ENCODE measurements at regions not wholly inside any gene's neighbourhood (a gene's known extent, or its start where the extent isn't known, plus 50 kb on each side); places are given as distances from the start of the nearest gene placed in this dataset.

DNA sequence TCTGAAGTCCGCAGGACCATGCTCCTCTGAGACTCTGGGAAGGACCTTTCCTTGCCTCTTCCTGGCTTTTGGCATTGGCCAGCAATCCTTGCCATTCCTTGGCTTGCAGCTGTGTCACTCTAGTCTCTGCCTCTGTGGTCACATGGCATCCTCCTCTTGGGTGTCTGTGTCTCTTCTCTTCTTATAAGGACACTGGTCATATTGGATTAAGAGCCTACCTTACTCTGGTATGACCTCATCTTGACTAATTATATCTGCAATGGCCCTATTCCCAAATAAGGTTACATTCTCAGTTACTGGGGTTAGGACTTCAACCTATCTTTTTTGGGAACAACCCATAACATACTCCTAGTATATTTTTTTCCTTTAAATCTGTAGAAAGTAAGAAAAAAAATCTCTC is 49.9 kb upstream of the GTSF1L start:
- H3K9me3 ChIP-seq (ENCODE audit: control insufficient read depth, low read length, poor library complexity, severe bottlenecking): no peaks in the 10 kb centered on the region
- DNase-seq (no peak), ATAC-seq (no peak)
- no peaks in the 10 kb centered on the region for H3K36me3 Mint-ChIP-seq (ENCODE audit: low read depth)
- H3K27me3 Mint-ChIP-seq: peaks cover 34% of the 10 kb centered on the region
- no peak overlapping the region for H3K27ac Mint-ChIP-seq
- no peak overlapping the region for H3K4me3 Mint-ChIP-seq
- H3K4me1 Mint-ChIP-seq: no peaks in the 10 kb centered on the region

Data from T-helper 17 cell (primary cell).